ENCODE measurements at regions not wholly inside any gene's neighbourhood (a gene's known extent, or its start where the extent isn't known, plus 50 kb on each side); places are given as distances from the start of the nearest gene placed in this dataset.

DNA sequence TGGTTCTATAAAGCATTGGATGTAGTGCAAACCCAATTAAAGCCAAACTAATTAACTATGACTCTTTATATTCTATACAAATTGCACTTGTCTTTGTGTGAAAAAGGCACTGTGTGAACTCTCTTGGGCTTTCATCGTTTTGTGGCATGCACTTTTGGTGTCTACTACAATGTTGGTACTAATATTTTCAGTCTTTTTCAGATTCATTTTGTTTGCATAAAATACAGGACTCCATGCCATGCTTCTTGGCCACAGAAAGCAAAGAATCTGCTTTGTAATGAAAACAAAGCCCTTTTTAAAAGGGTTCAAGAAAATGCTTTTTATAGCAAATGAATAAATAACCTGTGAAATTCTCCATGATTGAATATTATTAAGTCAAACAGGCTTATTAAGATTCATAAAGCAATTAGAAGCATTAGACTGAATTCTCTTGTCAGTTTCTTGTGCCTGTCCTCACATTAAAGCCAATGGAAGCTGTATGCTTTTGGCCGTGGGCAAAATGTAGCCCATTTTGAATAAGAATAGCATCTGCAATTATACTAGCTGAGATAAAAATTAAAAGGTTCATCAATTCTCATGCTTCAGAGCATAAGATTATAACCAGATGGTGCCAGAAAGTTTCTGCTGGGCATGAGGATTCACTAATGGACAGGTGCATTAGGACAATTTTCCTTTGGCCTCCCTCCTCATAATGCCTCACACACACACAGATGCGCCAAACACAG is 1665.2 kb downstream of the SUCLG1 start:
- no peaks in the 10 kb centered on the region for H3K9me2 ChIP-seq (replicated peaks; ENCODE audit: low read depth, low read length)
- no peaks in the 10 kb centered on the region for H3F3A ChIP-seq (ENCODE audit: low read depth)
- no peaks in the 10 kb centered on the region for H3K79me2 ChIP-seq (ENCODE audit: insufficient read depth, low read length)
- H2AFZ ChIP-seq (ENCODE audit: low read length) = no peak overlapping the region
- no peaks in the 10 kb centered on the region for H3K27me3 ChIP-seq (ENCODE audit: insufficient read depth, low read length, poor library complexity, severe bottlenecking)
- H4K20me1 ChIP-seq (ENCODE audit: insufficient read depth, low read length, poor library complexity, severe bottlenecking) = no peaks in the 10 kb centered on the region
- no peaks in the 10 kb centered on the region for H3K4me1 ChIP-seq (ENCODE audit: insufficient read depth, low read length, poor library complexity, severe bottlenecking)
- no peak overlapping the region for H3K4me2 ChIP-seq (ENCODE audit: low read depth, low read length, poor library complexity, severe bottlenecking)
- H3K9me3 ChIP-seq (ENCODE audit: insufficient read depth, low read depth, low read length) = no peaks in the 10 kb centered on the region
- no peak overlapping the region for H3K4me3 ChIP-seq (ENCODE audit: low read length, poor library complexity, severe bottlenecking)
- no peak overlapping the region for H3K9ac ChIP-seq (ENCODE audit: low read depth, low read length, poor library complexity, severe bottlenecking)
- H3K36me3 ChIP-seq (ENCODE audit: insufficient read depth, low read length) = no peaks in the 10 kb centered on the region
- TF ChIP-seq CTCF (conservative IDR thresholded peaks at IDR 0.05; ENCODE audit: low read length) (no peak), EZH2phosphoT487 (IDR thresholded peaks at IDR 0.05; ENCODE audit: borderline replicate concordance) (no peak)

GRCh38 chr2:82792316-82792715 is 1666.8 kb downstream of the SUCLG1 start:
- no peak overlapping the region for H3K4me2 ChIP-seq (ENCODE audit: low read depth, low read length, poor library complexity, severe bottlenecking)
- H3F3A ChIP-seq (ENCODE audit: low read depth) = no peaks in the 10 kb centered on the region
- H3K36me3 ChIP-seq (ENCODE audit: insufficient read depth, low read length) = no peaks in the 10 kb centered on the region
- TF ChIP-seq CTCF (conservative IDR thresholded peaks at IDR 0.05; ENCODE audit: low read length) (no peak), EZH2phosphoT487 (IDR thresholded peaks at IDR 0.05; ENCODE audit: borderline replicate concordance) (no peak)
- H3K4me3 ChIP-seq (ENCODE audit: low read length, poor library complexity, severe bottlenecking) = no peak overlapping the region
- no peaks in the 10 kb centered on the region for H3K9me3 ChIP-seq (ENCODE audit: insufficient read depth, low read depth, low read length)
- H3K9ac ChIP-seq (ENCODE audit: low read depth, low read length, poor library complexity, severe bottlenecking) = no peak overlapping the region
- no peaks in the 10 kb centered on the region for H4K20me1 ChIP-seq (ENCODE audit: insufficient read depth, low read length, poor library complexity, severe bottlenecking)
- no peaks in the 10 kb centered on the region for H3K9me2 ChIP-seq (replicated peaks; ENCODE audit: low read depth, low read length)
- no peaks in the 10 kb centered on the region for H3K27me3 ChIP-seq (ENCODE audit: insufficient read depth, low read length, poor library complexity, severe bottlenecking)
- no peaks in the 10 kb centered on the region for H3K4me1 ChIP-seq (ENCODE audit: insufficient read depth, low read length, poor library complexity, severe bottlenecking)
- no peak overlapping the region for H2AFZ ChIP-seq (ENCODE audit: low read length)
- no peaks in the 10 kb centered on the region for H3K79me2 ChIP-seq (ENCODE audit: insufficient read depth, low read length)

GRCh38 chr2:82790206-82791021 is 1668.7 kb downstream of the SUCLG1 start:
- H3K4me3 ChIP-seq (ENCODE audit: low read length, poor library complexity, severe bottlenecking) = no peak overlapping the region
- H3K4me1 ChIP-seq (ENCODE audit: insufficient read depth, low read length, poor library complexity, severe bottlenecking) = no peaks in the 10 kb centered on the region
- H4K20me1 ChIP-seq (ENCODE audit: insufficient read depth, low read length, poor library complexity, severe bottlenecking) = no peaks in the 10 kb centered on the region
- no peak overlapping the region; the same call in 1 of the 2 replicates for H2AFZ ChIP-seq (ENCODE audit: low read length)
- H3K9ac ChIP-seq (ENCODE audit: low read depth, low read length, poor library complexity, severe bottlenecking) = no peak overlapping the region
- H3K79me2 ChIP-seq (ENCODE audit: insufficient read depth, low read length) = no peaks in the 10 kb centered on the region
- no peaks in the 10 kb centered on the region for H3K27me3 ChIP-seq (ENCODE audit: insufficient read depth, low read length, poor library complexity, severe bottlenecking)
- H3K9me2 ChIP-seq (replicated peaks; ENCODE audit: low read depth, low read length) = no peaks in the 10 kb centered on the region
- TF ChIP-seq EZH2phosphoT487 (IDR thresholded peaks at IDR 0.05; ENCODE audit: borderline replicate concordance) = no peak
- TF ChIP-seq CTCF (conservative IDR thresholded peaks at IDR 0.05; ENCODE audit: low read length) = no peak
- no peaks in the 10 kb centered on the region for H3K9me3 ChIP-seq (ENCODE audit: insufficient read depth, low read depth, low read length)
- H3K36me3 ChIP-seq (ENCODE audit: insufficient read depth, low read length) = no peaks in the 10 kb centered on the region
- no peaks in the 10 kb centered on the region for H3F3A ChIP-seq (ENCODE audit: low read depth)
- no peak overlapping the region for H3K4me2 ChIP-seq (ENCODE audit: low read depth, low read length, poor library complexity, severe bottlenecking)

All from Loucy (cell line).